OCI-LY1 (cell line): ENCODE measurements at regions not wholly inside any gene's neighbourhood (a gene's known extent, or its start where the extent isn't known, plus 50 kb on each side); places are given as distances from the start of the nearest gene placed in this dataset.

Experiments
- H2AFZ ChIP-seq: fragments of 200-600 bp; sonication (generic), shearing (Covaris generic); 2 replicates; pipeline ENCODE4 v1.6.0; 2014; ENCODE audit warnings: antibody characterized with exemption, mild to moderate bottlenecking, low read length
- H3F3A ChIP-seq: fragments of 200-600 bp; sonication (generic), shearing (Covaris generic); 2 replicates; pipeline ENCODE4 v1.6.0; 2014; ENCODE audit warnings: mild to moderate bottlenecking, antibody characterized with exemption, low read length, moderate library complexity; ENCODE audit not compliant: insufficient read depth
- H3K27ac ChIP-seq: fragments of 200-600 bp; sonication (generic); 2 replicates; pipeline ENCODE4 v1.5.1; 2014; ENCODE audit warnings: low read length, mixed run types, mild to moderate bottlenecking, low read depth; ENCODE audit not compliant: poor library complexity, severe bottlenecking
- H3K27me3 ChIP-seq: fragments of 200-600 bp; sonication (generic); 2 replicates; pipeline ENCODE4 v1.6.0; 2014; ENCODE audit warnings: antibody characterized with exemption, mild to moderate bottlenecking, low read length, moderate library complexity; ENCODE audit not compliant: insufficient read depth
- H3K36me3 ChIP-seq: fragments of 200-600 bp; sonication (generic); 2 replicates; pipeline ENCODE4 v1.6.1; 2014; ENCODE audit warnings: mild to moderate bottlenecking, antibody characterized with exemption, low read length, moderate library complexity, mixed read lengths; ENCODE audit not compliant: insufficient read depth
- H3K4me1 ChIP-seq: fragments of 200-600 bp; sonication (generic); 2 replicates; pipeline ENCODE4 v1.5.1; 2014; ENCODE audit warnings: mild to moderate bottlenecking, low read length, moderate library complexity; ENCODE audit not compliant: insufficient read depth, severe bottlenecking
- H3K4me2 ChIP-seq: fragments of 200-600 bp; sonication (generic), shearing (Covaris generic); 2 replicates; pipeline ENCODE4 v1.6.1; 2014; ENCODE audit warnings: low read length
- H3K4me3 ChIP-seq: fragments of 200-600 bp; sonication (generic); 2 replicates; pipeline ENCODE4 v1.5.1; 2014; ENCODE audit warnings: low read length, low read depth, mild to moderate bottlenecking, mixed read lengths; ENCODE audit not compliant: poor library complexity, severe bottlenecking
- H3K79me2 ChIP-seq: fragments of 200-600 bp; shearing (Covaris generic); 2 replicates; pipeline ENCODE4 v1.6.1; 2016; ENCODE audit warnings: mixed run types, low read length, mixed read lengths; ENCODE audit not compliant: insufficient read depth
- H3K9ac ChIP-seq: fragments of 200-600 bp; sonication (generic), shearing (Covaris generic); 2 replicates; pipeline ENCODE4 v1.6.1; 2014; ENCODE audit warnings: mild to moderate bottlenecking, low read length, mixed read lengths
- H3K9me2 ChIP-seq: fragments of 200-600 bp; sonication (generic), shearing (Covaris generic); 2 replicates; pipeline ENCODE4 v1.6.1; 2014; ENCODE audit warnings: low read depth, mild to moderate bottlenecking, low read length, mixed read lengths
- H3K9me3 ChIP-seq: fragments of 200-600 bp; shearing (Covaris generic); 2 replicates; pipeline ENCODE4 v1.6.1; 2014; ENCODE audit warnings: low read length, mixed read lengths
- H4K20me1 ChIP-seq: fragments of 200-600 bp; sonication (generic), shearing (Covaris generic); 2 replicates; pipeline ENCODE4 v1.6.0; 2016; ENCODE audit warnings: mild to moderate bottlenecking, low read length; ENCODE audit not compliant: insufficient read depth
- CTCF ChIP-seq: fragments of 200-600 bp; sonication (generic), shearing (Covaris generic); IDR thresholded peaks from 2 replicates; pipeline ENCODE4 v1.5.1; 2017; ENCODE audit warnings: mild to moderate bottlenecking, antibody characterized with exemption, low read length, moderate library complexity, mixed read lengths
- EZH2 ChIP-seq: fragments of 200-600 bp; sonication (generic), shearing (Covaris generic); IDR thresholded peaks from 2 replicates; pipeline ENCODE4 v1.8.0; 2017; ENCODE audit warnings: borderline replicate concordance, mixed run types, mild to moderate bottlenecking, antibody characterized with exemption, low read length, moderate library complexity, mixed read lengths

- Histone ChIP-seq H3K27ac (no peak overlapping the region), H3K9me3 (no peaks in the 10 kb centered on the region), H3F3A (no peaks in the 10 kb centered on the region), H3K4me3 (no peak overlapping the region), H3K27me3 (no peaks in the 10 kb centered on the region), H3K9me2 (no peaks in the 10 kb centered on the region; the same call in 1 of the 2 replicates), H3K4me2 (no peak overlapping the region), H2AFZ (no peak overlapping the region), H3K79me2 (no peaks in the 10 kb centered on the region), H3K9ac (no peak overlapping the region), H3K36me3 (no peaks in the 10 kb centered on the region), H3K4me1 (no peaks in the 10 kb centered on the region), H4K20me1 (no peaks in the 10 kb centered on the region)
- TF ChIP-seq CTCF (no peak), EZH2 (no peak)
Measured at GRCh38 chr20:54763366-54763765, 288.0 kb downstream of the DOK5 start.

- Histone ChIP-seq H2AFZ (no peak overlapping the region), H3K36me3 (no peaks in the 10 kb centered on the region), H3K27ac (no peak overlapping the region), H3K27me3 (no peaks in the 10 kb centered on the region), H3K79me2 (no peaks in the 10 kb centered on the region), H3K4me3 (no peak overlapping the region), H3K9me3 (no peaks in the 10 kb centered on the region), H3K4me2 (no peak overlapping the region), H3K9ac (no peak overlapping the region), H3F3A (no peaks in the 10 kb centered on the region), H3K4me1 (no peaks in the 10 kb centered on the region), H4K20me1 (no peaks in the 10 kb centered on the region), H3K9me2 (no peaks in the 10 kb centered on the region; the same call in 1 of the 2 replicates)
- TF ChIP-seq CTCF (no peak), EZH2 (no peak)
Measured at GRCh38 chr20:54759589-54759988, 284.2 kb downstream of the DOK5 start.

- Histone ChIP-seq H4K20me1 (no peaks in the 10 kb centered on the region), H3K9ac (no peak overlapping the region), H3K4me3 (no peak overlapping the region), H2AFZ (no peak overlapping the region), H3K36me3 (no peaks in the 10 kb centered on the region), H3K79me2 (no peaks in the 10 kb centered on the region), H3K4me2 (no peak overlapping the region), H3K9me2 (no peaks in the 10 kb centered on the region), H3F3A (no peaks in the 10 kb centered on the region), H3K27ac (no peak overlapping the region), H3K9me3 (no peaks in the 10 kb centered on the region), H3K4me1 (no peaks in the 10 kb centered on the region), H3K27me3 (no peaks in the 10 kb centered on the region)
- TF ChIP-seq EZH2 (no peak), CTCF (no peak)
Measured at GRCh38 chr20:54746796-54747195, 271.4 kb downstream of the DOK5 start.
